IMR-90 (cell line): ENCODE measurements at regions not wholly inside any gene's neighbourhood (a gene's known extent, or its start where the extent isn't known, plus 50 kb on each side); places are given as distances from the start of the nearest gene placed in this dataset.

Source experiments
- ATAC-seq: fragments of 200-7000 bp; cut with Tn5 transposase; 2 replicates; pipeline ENCODE4 v1.9.1; 2020; ENCODE audit warnings: low read depth, mild to moderate bottlenecking, moderate library complexity
- BruUV-seq: library from RNA; stranded (reverse); fragments of 400-500 nt; replicated peaks from 2 replicates; lab custom pipeline; 2021; lab: Mats Ljungman, UMichigan
- CTCF ChIA-PET: fragments of 300-600 bp; formaldehyde crosslinking; extraction: SDS; loops from one replicate; lab custom pipeline; 2021; ENCODE audit warnings: antibody characterized with exemption; lab: Yijun Ruan, JAX
- POLR2A ChIA-PET: fragments of 300-600 bp; sonication (Branson Sonifier 250); formaldehyde crosslinking; loops from one replicate; lab custom pipeline; 2022; ENCODE audit warnings: antibody characterized with exemption; ENCODE audit not compliant: unreplicated experiment; lab: Charles Lee
- DNase-seq: peaks from one replicate; pipeline ENCODE4 v3.0.0; 2013
- H2AFZ ChIP-seq: replicated peaks from 2 replicates; pipeline ENCODE3; 2013; ENCODE audit warnings: low read length, mild to moderate bottlenecking; ENCODE audit not compliant: poor library complexity
- H2AK5ac ChIP-seq: 2 replicates; pipeline ENCODE4 v1.6.1; 2013; ENCODE audit warnings: low read depth, low read length, inconsistent platforms
- H2AK9ac ChIP-seq: replicated peaks from 2 replicates; pipeline ENCODE3; 2013; ENCODE audit warnings: mild to moderate bottlenecking, low read depth, low read length, moderate library complexity; ENCODE audit not compliant: poor library complexity
- H2BK120ac ChIP-seq: 2 replicates; pipeline ENCODE4 v1.6.1; 2013; ENCODE audit warnings: low read depth, low read length, inconsistent platforms
- H2BK15ac ChIP-seq: 3 replicates; pipeline ENCODE4 v1.6.1; 2013; ENCODE audit warnings: low read depth, low read length, inconsistent platforms
- H2BK20ac ChIP-seq: 2 replicates; pipeline ENCODE4 v1.6.1; 2013; ENCODE audit warnings: low read depth, mild to moderate bottlenecking, inconsistent platforms, low read length, moderate library complexity
- H2BK5ac ChIP-seq: 2 replicates; pipeline ENCODE4 v1.6.1; 2013; ENCODE audit warnings: mild to moderate bottlenecking, low read depth, low read length, inconsistent platforms; ENCODE audit not compliant: poor library complexity, severe bottlenecking
- H3K14ac ChIP-seq: replicated peaks from 2 replicates; pipeline ENCODE4 v1.6.1; 2013; ENCODE audit warnings: low read depth, low read length, inconsistent platforms
- H3K18ac ChIP-seq: 2 replicates; pipeline ENCODE4 v1.6.1; 2013; ENCODE audit warnings: low read depth, low read length, control low read depth
- H3K23ac ChIP-seq: 2 replicates; pipeline ENCODE4 v1.6.1; 2013; ENCODE audit warnings: low read depth, low read length, inconsistent platforms
- H3K27ac ChIP-seq: 2 replicates; pipeline ENCODE4 v1.5.1; 2013; ENCODE audit warnings: mild to moderate bottlenecking, control low read depth, low read length; ENCODE audit not compliant: insufficient read depth
- H3K27me3 ChIP-seq: 2 replicates; pipeline ENCODE4 v1.6.1; 2013; ENCODE audit warnings: low read length; ENCODE audit not compliant: control insufficient read depth, insufficient read depth
- H3K36me3 ChIP-seq: 2 replicates; pipeline ENCODE4 v1.6.1; 2013; ENCODE audit warnings: low read length, mixed read lengths; ENCODE audit not compliant: control insufficient read depth, insufficient read depth
- H3K4ac ChIP-seq: 2 replicates; pipeline ENCODE4 v1.6.1; 2013; ENCODE audit warnings: low read depth, low read length, inconsistent platforms
- H3K4me1 ChIP-seq: 2 replicates; pipeline ENCODE4 v1.6.1; 2013; ENCODE audit warnings: low read length, mixed read lengths; ENCODE audit not compliant: control insufficient read depth, insufficient read depth
- H3K4me2 ChIP-seq: 2 replicates; pipeline ENCODE4 v1.6.1; 2013; ENCODE audit warnings: low read depth, mild to moderate bottlenecking, control low read depth, low read length, moderate library complexity
- H3K4me3 ChIP-seq: 2 replicates; pipeline ENCODE4 v1.5.1; 2013; ENCODE audit warnings: low read depth, mild to moderate bottlenecking, control low read depth, low read length, moderate library complexity; ENCODE audit not compliant: insufficient read depth
- H3K56ac ChIP-seq: 2 replicates; pipeline ENCODE4 v1.6.1; 2013; ENCODE audit warnings: low read length, inconsistent platforms; ENCODE audit not compliant: insufficient read depth; ENCODE audit errors: extremely low read depth
- H3K79me1 ChIP-seq, 2 experiments: 2 replicates each; pipeline ENCODE4 v1.6.1; 2013; ENCODE audit warnings: low read length in 2 of 2, inconsistent platforms in 1 of 2, low read depth in 1 of 2
- H3K9ac ChIP-seq: 2 replicates; pipeline ENCODE4 v1.6.1; 2013; ENCODE audit warnings: low read depth, low read length, control low read depth
- H3K9me1 ChIP-seq: 2 replicates; pipeline ENCODE4 v1.6.1; 2013; ENCODE audit warnings: low read length, inconsistent platforms; ENCODE audit not compliant: insufficient read depth
- H3K9me3 ChIP-seq: 2 replicates; pipeline ENCODE4 v1.6.1; 2013; ENCODE audit warnings: low read length; ENCODE audit not compliant: control insufficient read depth, insufficient read depth
- H4K20me1 ChIP-seq: 2 replicates; pipeline ENCODE4 v1.6.1; 2013; ENCODE audit warnings: low read length, inconsistent platforms; ENCODE audit not compliant: insufficient read depth
- H4K5ac ChIP-seq: 2 replicates; pipeline ENCODE4 v1.6.1; 2013; ENCODE audit warnings: mild to moderate bottlenecking, low read depth, low read length, control low read depth
- H4K8ac ChIP-seq, 2 experiments: 2 replicates each; pipeline ENCODE4 v1.6.1; 2013; ENCODE audit warnings: low read depth in 2 of 2, low read length in 2 of 2, control low read depth in 1 of 2, inconsistent platforms in 1 of 2
- H4K91ac ChIP-seq: 2 replicates; pipeline ENCODE4 v1.6.1; 2013; ENCODE audit warnings: low read depth, low read length, inconsistent platforms; ENCODE audit not compliant: insufficient read depth
- BHLHE40 ChIP-seq: fragments of 150-350 bp; IDR thresholded peaks from 2 replicates; pipeline ENCODE4 v1.6.1; 2016; ENCODE audit warnings: mild to moderate bottlenecking, low read depth, low read length
- CEBPB ChIP-seq: IDR thresholded peaks from 2 replicates; pipeline ENCODE4 v1.6.1; 2012; ENCODE audit warnings: low read depth, low read length, improper control_type of control experiment
- CTCF ChIP-seq: conservative IDR thresholded peaks from 2 replicates; pipeline ENCODE4 v1.5.1; 2012; ENCODE audit warnings: mild to moderate bottlenecking, low read depth, low read length, improper control_type of control experiment
- FOS ChIP-seq: fragments of 150-350 bp; IDR thresholded peaks from 2 replicates; pipeline ENCODE4 v1.6.1; 2016; ENCODE audit warnings: low read depth, low read length
- MAFK ChIP-seq: IDR thresholded peaks from 2 replicates; pipeline ENCODE4 v1.6.1; 2012; ENCODE audit warnings: low read depth, low read length, improper control_type of control experiment
- POLR2A ChIP-seq: IDR thresholded peaks from 2 replicates; pipeline ENCODE4 v1.6.1; 2012; ENCODE audit warnings: mild to moderate bottlenecking, low read depth, low read length
- RAD21 ChIP-seq: IDR thresholded peaks from 2 replicates; pipeline ENCODE4 v1.6.1; 2012; ENCODE audit warnings: low read length, improper control_type of control experiment
- RFX5 ChIP-seq: IDR thresholded peaks from 2 replicates; pipeline ENCODE4 v1.8.0; 2012; ENCODE audit warnings: low read depth, mild to moderate bottlenecking, low read length, moderate library complexity
- SMC3 ChIP-seq: fragments of 150-350 bp; IDR thresholded peaks from 2 replicates; pipeline ENCODE4 v1.6.1; 2016; ENCODE audit warnings: low read depth, mild to moderate bottlenecking, antibody characterized with exemption, low read length, moderate library complexity
- WGBS, 2 experiments: methylation state at CpG; one replicate each; pipeline versions ENCODE4 v1.1.5 to v1.1.7; 2013; ENCODE audit warnings: missing lambda C conversion rate in 2 of 2; ENCODE audit not compliant: insufficient read length in 1 of 2; ENCODE audit errors: extremely low coverage in 2 of 2; 5-methylcytosine and 5-hydroxymethylcytosine counted together
- dilution Hi-C: fragments of 300-500 bp; cut with HindIII; formaldehyde crosslinking; loops from one replicate; pipeline ENCODE4 v1.14.3; 2018; ENCODE audit warnings: low sequenced_read_pairs; ENCODE audit not compliant: unreplicated experiment
- in situ Hi-C: fragments of 300-500 bp; cut with MboI; formaldehyde crosslinking; loops from 3 replicates; pipeline ENCODE4 v1.14.3; 2019; ENCODE audit warnings: low sequenced_read_pairs, inconsistent platforms, mixed read lengths
- intact Hi-C: fragments of 100-400 bp; cut with micrococcal nuclease; formaldehyde crosslinking; loops from 2 replicates; pipeline ENCODE4 v1.10.0; 2022

- in situ Hi-C loops = loop anchor here (10.0 kb wide), 2 partner anchors 739 to 819 kb away; no protein-coding TSS in a partner anchor
- POLR2A ChIA-PET = no interaction called here
- H3K27me3 ChIP-seq = no peaks in the 10 kb centered on the region
These were observed 82.6 kb upstream of the PREP start for GRCh38 chr6:105485456-105485855.

More at GRCh38 chr6:105485456-105485855, 82.6 kb upstream of the PREP start:
- no peak overlapping the region; the same call in 1 of the 2 replicates for H3K56ac ChIP-seq
- peak overlapping the region; percentile 75 for H2AK5ac ChIP-seq
- no TSS peak for BruUV-seq
- H3K9ac ChIP-seq = no peak overlapping the region
- no peak overlapping the region for H3K23ac ChIP-seq
- DNase-seq (no peak), ATAC-seq (no peak)
- no peak overlapping the region for H3K4me2 ChIP-seq
- CTCF ChIA-PET = no interaction called here
- H3K4me1 ChIP-seq = peaks cover 16% of the 10 kb centered on the region
- peak overlapping the region; percentile 74 for H3K4ac ChIP-seq
- peaks cover 4% of the 10 kb centered on the region; the same call in 1 of the 2 replicates for H3K9me1 ChIP-seq
- no CpG with 5 or more reads among the region's 5 CpGs for WGBS, 2 experiments
- H2AK9ac ChIP-seq = no peak overlapping the region
- peak overlapping the region; percentile 65 for H4K91ac ChIP-seq
- peak overlapping the region; percentile 51; the same call in 2 of the 3 replicates for H2BK15ac ChIP-seq
- peak overlapping the region; percentile 74 for H2BK120ac ChIP-seq
- H4K20me1 ChIP-seq = no peaks in the 10 kb centered on the region
- H4K8ac ChIP-seq = peak overlapping the region in 1 of 2 experiments; percentile 61; a peak in 1 of 4 replicates
- no peak overlapping the region for H4K5ac ChIP-seq
- H2BK20ac ChIP-seq = peak overlapping the region; percentile 76
- H2AFZ ChIP-seq = no peak overlapping the region
- peak overlapping the region; percentile 7 for H2BK5ac ChIP-seq
- H3K18ac ChIP-seq = no peak overlapping the region
- H3K14ac ChIP-seq = peak overlapping the region; percentile 36; the same call in 1 of the 2 replicates
- intact Hi-C loops = loop anchor here (2.0 to 10.0 kb wide), 5 partner anchors 122 to 959 kb away; partner anchors contain the start of gene PRDM1
- H3K4me3 ChIP-seq = no peak overlapping the region
- dilution Hi-C loops = no loop called here
- no peak overlapping the region for H3K27ac ChIP-seq
- H3K36me3 ChIP-seq = no peaks in the 10 kb centered on the region
- TF ChIP-seq CEBPB (no peak), CTCF (no peak), MAFK (no peak), RFX5 (no peak), RAD21 (no peak), SMC3 (no peak), FOS (no peak), POLR2A (no peak), BHLHE40 (no peak)
- no peaks in the 10 kb centered on the region for H3K9me3 ChIP-seq
- H3K79me1 ChIP-seq = no peaks in the 10 kb centered on the region
